HUES6 (cell line): ENCODE measurements at regions not wholly inside any gene's neighbourhood (a gene's known extent, or its start where the extent isn't known, plus 50 kb on each side); places are given as distances from the start of the nearest gene placed in this dataset.
"Not testable (repeated sequence)": the region's sequence is repeated elsewhere in the genome, so short reads cannot be mapped to it uniquely, and the experiment has no call there.

Experiments
- H3K27ac ChIP-seq: 2 replicates; pipeline ENCODE4 v1.7.0; 2013; ENCODE audit warnings: low read depth, mild to moderate bottlenecking, low read length, inconsistent platforms
- H3K27me3 ChIP-seq: 2 replicates; pipeline ENCODE4 v1.6.1; 2013; ENCODE audit warnings: low read length; ENCODE audit not compliant: control insufficient read depth, insufficient read depth
- H3K36me3 ChIP-seq: 2 replicates; pipeline ENCODE4 v1.6.1; 2013; ENCODE audit warnings: low read length; ENCODE audit not compliant: control insufficient read depth, insufficient read depth
- H3K4me1 ChIP-seq: 2 replicates; pipeline ENCODE4 v1.6.1; 2013; ENCODE audit warnings: low read length; ENCODE audit not compliant: control insufficient read depth, insufficient read depth
- H3K4me3 ChIP-seq: 2 replicates; pipeline ENCODE4 v1.5.1; 2013; ENCODE audit warnings: low read depth, low read length
- H3K9ac ChIP-seq: one replicate; pipeline ENCODE4 v1.6.1; 2013; ENCODE audit warnings: mild to moderate bottlenecking, low read length
- H3K9me3 ChIP-seq: 2 replicates; pipeline ENCODE4 v1.6.1; 2013; ENCODE audit warnings: low read depth, low read length; ENCODE audit not compliant: control insufficient read depth, insufficient read depth

DNA sequence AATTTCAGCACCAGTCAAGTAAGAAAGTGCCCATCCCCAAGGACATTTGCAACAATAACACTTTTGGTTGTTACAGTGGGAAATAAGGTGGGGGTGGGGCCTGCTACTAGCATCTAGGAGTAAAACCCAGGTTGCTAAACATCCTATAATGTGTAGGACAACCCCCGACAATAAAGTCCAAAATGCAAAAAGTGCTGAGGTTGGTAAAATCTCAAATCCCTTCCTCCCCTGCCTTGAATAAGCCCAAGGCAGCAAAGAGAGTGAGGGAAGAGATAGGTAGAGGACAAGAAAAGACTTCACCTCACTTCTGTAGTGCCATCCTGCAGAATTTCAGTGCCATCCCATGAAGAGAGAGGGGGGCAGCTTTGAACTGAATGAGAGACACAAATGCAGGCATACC is 117.5 kb upstream of the NIPBL start:
- no peak overlapping the region for H3K4me3 ChIP-seq
- H3K36me3 ChIP-seq: no peaks in the 10 kb centered on the region
- H3K4me1 ChIP-seq: no peaks in the 10 kb centered on the region
- no peaks in the 10 kb centered on the region for H3K9me3 ChIP-seq
- 0 out of 2 replicates have a peak, but pooled peaks cover 3% of the 10 kb centered on the region for H3K27me3 ChIP-seq
- H3K27ac ChIP-seq: no peak overlapping the region
- no peak overlapping the region for H3K9ac ChIP-seq

DNA sequence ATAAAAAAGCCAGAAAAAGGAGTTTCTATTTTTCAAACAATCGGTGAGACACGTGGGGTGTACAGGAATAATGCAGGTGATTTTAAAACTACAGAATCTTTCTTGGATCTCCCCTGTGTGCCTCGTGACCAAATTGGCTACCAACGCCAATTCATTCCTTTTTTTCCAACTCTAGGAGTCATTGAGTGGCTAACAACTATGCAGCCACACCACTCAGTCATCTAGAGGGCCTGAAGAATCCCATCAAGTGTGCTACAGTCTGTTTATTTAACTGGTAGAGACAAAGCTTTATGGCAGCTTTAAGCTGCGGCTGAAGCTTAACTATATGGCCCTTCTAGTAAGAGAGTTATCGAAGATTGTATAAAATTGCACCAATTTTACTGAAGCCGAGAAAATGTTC is 113.1 kb upstream of the NIPBL start:
- H3K9me3 ChIP-seq: no peaks in the 10 kb centered on the region
- H3K9ac ChIP-seq: no peak overlapping the region
- no peaks in the 10 kb centered on the region for H3K4me1 ChIP-seq
- H3K27me3 ChIP-seq: no peaks in the 10 kb centered on the region
- H3K4me3 ChIP-seq: no peak overlapping the region
- no peak overlapping the region for H3K27ac ChIP-seq
- H3K36me3 ChIP-seq: no peaks in the 10 kb centered on the region

DNA sequence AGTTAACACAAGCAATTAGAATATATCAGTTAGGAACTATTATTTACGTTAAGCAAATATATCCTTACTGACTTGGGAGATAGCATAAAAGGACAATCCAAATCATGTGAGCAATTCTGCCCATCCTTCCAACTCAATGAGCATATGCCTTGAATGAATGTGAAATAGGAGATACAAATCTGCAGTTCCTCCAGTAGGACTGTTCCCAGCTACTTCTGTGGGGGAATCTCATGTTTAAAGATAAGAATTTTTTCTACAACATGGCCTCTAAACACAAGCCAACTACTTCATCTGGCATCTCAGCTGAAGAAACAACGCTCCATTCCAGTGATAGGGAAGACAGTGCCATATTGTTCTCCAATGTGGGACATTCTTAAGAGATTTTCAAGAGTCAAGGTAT is 110.7 kb upstream of the NIPBL start:
- Histone ChIP-seq H3K4me3 (no peak overlapping the region), H3K4me1 (no peaks in the 10 kb centered on the region), H3K36me3 (no peaks in the 10 kb centered on the region), H3K27me3 (no peaks in the 10 kb centered on the region), H3K9me3 (peaks cover 4% of the 10 kb centered on the region; the same call in 1 of the 2 replicates), H3K9ac (no peak overlapping the region), H3K27ac (no peak overlapping the region)

DNA sequence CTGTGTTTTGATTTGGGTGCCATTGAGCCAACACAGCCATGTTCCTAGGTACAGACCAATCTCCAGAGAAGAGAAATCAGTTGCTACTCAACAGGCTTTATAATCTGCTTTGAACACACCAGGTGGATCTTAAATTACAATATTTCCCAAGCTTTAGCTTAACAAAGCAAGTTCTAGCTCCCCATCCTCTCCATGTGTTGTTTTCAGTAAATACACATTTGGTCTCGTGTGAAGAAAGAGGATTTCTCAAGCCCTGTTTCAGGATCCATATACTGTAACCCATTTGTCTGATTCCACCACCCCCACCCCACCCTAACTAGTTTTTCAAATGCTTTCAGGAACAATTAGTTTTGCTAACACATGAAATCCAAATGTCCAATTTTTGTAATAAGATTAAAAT is 109.6 kb upstream of the NIPBL start:
- H3K4me3 ChIP-seq: no peak overlapping the region
- H3K9me3 ChIP-seq: peaks cover 5% of the 10 kb centered on the region; the same call in 1 of the 2 replicates
- no peaks in the 10 kb centered on the region for H3K27me3 ChIP-seq
- H3K27ac ChIP-seq: no peak overlapping the region
- no peaks in the 10 kb centered on the region for H3K4me1 ChIP-seq
- H3K9ac ChIP-seq: no peak overlapping the region
- no peaks in the 10 kb centered on the region for H3K36me3 ChIP-seq

DNA sequence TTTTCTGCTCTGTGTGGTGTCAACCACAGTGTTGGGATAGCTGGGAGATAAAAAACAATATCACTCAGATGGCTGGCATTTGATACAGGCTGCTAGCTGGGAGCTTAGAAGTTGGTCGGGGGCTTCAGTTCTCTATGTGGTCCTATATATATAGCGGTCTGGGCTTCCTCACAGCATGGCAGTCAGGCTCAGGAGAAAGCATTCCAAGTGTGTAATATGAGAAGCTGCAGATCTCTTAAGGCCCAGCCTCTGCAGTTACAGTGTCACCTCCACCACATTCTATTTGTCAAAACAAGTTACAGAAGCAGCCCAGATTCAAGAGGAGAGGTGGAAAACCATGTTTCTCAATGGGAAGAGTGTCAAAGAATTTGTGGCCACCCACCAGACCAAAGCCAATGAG is 108.1 kb upstream of the NIPBL start:
- Histone ChIP-seq H3K27ac (no peak overlapping the region), H3K4me1 (no peaks in the 10 kb centered on the region), H3K9me3 (peaks cover 5% of the 10 kb centered on the region; the same call in 1 of the 2 replicates)

DNA sequence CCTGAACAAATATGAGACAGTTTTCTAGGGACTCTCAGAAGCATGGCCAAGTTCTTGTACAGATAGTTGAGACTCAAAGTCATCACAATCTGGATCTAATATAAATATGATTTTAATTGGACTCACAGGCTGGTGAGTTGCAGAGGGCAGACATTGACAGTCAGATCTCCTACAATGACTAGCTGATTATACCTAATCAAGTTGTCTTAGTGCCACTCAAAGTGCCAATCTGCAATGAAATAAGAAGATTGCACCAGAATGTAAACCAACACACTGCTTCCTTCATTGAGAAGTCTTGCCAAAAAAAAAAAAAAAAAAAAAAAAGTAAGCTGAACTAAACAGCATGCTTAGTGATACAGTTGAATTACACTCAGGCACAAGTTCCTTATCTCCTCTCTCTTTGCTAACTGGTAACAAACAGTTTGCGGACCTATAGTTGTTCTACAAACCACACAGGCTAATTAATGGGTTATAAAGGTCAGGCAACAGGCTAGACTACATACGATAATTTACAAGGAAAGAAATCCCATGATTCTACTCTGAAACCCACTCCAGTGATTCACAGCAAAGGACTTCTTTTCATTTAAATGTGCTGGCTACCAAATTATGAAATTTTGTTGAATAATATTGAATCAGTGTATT is 107.3 kb upstream of the NIPBL start:
- peaks cover 5% of the 10 kb centered on the region; the same call in 1 of the 2 replicates for H3K9me3 ChIP-seq
- no peaks in the 10 kb centered on the region for H3K27me3 ChIP-seq
- no peak overlapping the region for H3K9ac ChIP-seq
- H3K27ac ChIP-seq: no peak overlapping the region
- no peaks in the 10 kb centered on the region for H3K4me1 ChIP-seq
- no peaks in the 10 kb centered on the region for H3K36me3 ChIP-seq
- H3K4me3 ChIP-seq: no peak overlapping the region

More for the DNA sequence above, 108.1 kb upstream of the NIPBL start:
- no peak overlapping the region for H3K4me3 ChIP-seq
- no peaks in the 10 kb centered on the region for H3K27me3 ChIP-seq
- H3K9ac ChIP-seq: no peak overlapping the region
- H3K36me3 ChIP-seq: no peaks in the 10 kb centered on the region

DNA sequence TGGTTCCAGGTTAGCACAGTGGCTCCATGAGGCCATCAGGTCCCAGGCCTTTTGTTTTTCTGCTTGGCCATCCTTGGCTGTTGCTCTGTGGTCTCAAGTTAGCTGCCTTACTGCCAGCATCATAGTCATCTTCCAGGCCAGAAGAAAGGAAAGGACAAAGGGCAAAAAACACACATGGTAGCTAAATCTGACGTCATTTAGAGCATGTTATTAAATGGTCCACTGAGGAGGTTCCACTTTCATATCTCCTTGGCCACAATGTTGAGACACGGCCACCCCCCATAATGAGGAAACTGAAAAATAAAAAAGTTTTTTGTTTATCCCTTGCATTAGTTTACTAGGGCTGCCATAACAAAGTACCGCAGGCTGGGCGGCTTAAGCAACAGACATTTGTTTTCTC is 106.4 kb upstream of the NIPBL start:
- H3K4me1 ChIP-seq: no peaks in the 10 kb centered on the region
- no peak overlapping the region for H3K27ac ChIP-seq
- H3K9me3 ChIP-seq: peaks cover 5% of the 10 kb centered on the region; the same call in 1 of the 2 replicates
- no peaks in the 10 kb centered on the region for H3K36me3 ChIP-seq
- no peaks in the 10 kb centered on the region for H3K27me3 ChIP-seq
- no peak overlapping the region for H3K9ac ChIP-seq
- no peak overlapping the region for H3K4me3 ChIP-seq

DNA sequence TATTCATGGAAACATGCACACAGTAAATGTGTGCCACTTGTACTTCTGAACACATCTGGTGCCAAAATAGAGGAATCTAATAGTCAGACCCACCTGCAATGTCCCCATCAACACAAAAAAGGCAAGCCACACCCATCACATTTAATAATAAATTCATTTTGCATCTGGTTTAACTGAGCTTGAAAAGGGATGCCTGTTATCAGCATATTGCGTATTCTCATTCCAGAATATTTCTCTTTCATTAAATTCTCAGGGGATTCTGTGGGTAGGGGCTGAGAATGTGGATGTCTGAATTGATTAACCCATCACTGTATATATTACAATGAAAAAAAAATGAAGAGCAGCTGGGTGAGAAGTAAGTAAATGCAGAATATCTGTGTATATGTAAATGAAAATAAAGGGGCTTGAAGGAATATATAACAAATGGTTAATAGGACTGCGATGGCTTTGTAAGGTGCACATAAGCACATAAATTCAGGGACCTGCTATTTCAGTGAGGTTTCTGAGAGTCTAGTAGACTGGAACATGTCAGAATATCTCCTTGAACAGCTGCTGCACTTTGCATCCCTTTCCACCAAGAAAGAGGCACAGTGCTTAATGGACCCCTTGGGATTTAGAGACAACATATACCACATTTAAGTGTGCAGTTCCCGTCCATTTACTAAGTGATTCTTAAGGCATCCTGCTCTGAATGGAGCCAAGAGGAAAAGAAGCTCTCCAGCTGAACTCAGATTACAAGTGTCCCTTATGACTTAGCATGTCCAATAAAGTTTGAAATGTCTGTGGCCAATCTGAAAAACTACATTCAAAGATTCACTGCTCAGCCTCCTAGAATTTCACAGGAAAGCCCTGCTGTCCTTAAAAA is 104.1 kb upstream of the NIPBL start:
- Histone ChIP-seq H3K9ac (no peak overlapping the region), H3K4me3 (no peak overlapping the region), H3K27me3 (no peaks in the 10 kb centered on the region), H3K4me1 (no peaks in the 10 kb centered on the region), H3K27ac (no peak overlapping the region), H3K36me3 (no peaks in the 10 kb centered on the region), H3K9me3 (peaks cover 5% of the 10 kb centered on the region; the same call in 1 of the 2 replicates)

DNA sequence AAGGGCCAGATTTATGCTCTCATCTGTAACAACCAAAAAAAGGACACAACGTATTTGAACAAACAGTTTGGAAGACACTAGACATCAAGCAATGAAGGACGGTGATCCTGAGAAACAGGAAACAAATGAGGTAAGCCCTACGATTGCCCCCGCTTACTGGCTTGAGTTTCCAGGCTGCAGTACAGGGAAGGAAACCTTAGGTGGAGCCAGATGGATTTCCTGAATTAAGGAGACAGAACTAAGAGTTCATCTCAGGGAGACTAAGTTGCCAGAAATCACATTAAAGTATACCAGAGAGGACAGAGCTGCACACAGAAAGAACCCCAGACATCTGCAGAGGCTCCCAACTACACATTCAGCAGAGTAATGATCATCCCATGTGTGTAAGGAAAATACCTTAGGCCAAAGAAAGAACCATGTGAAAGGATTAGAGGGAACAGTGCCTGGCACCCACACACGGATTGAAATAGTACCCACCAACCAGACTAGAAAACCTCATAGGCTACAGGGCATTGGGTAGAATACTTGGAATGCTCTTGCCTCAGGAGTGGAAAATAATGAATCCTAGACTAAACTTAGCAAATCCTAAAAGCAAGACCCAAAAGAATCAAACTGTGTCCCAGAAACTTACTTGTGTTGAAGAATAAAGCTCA is 99.3 kb upstream of the NIPBL start:
- Histone ChIP-seq H3K36me3 (no peaks in the 10 kb centered on the region), H3K27ac (no peak overlapping the region), H3K4me3 (no peak overlapping the region), H3K4me1 (no peaks in the 10 kb centered on the region), H3K27me3 (no peaks in the 10 kb centered on the region), H3K9ac (no peak overlapping the region), H3K9me3 (no peaks in the 10 kb centered on the region)

DNA sequence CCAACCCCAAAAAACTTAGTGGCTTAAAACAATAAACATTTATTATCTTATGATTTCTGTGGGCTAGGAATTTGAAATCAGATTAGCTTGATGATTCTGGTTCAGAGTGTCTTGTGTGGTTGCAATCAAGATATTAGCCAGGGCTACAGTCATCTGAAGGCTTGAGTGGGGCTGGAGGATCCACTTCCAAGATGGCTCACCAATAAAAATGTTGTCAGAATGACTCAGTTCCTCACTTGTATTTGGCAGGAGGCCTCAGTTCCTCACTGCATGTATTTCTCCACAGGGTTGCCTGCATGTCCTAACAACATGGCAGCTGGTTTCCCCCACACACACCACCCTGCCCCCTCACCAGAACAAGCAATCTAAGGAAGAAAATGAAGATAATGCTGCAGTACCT is 98.2 kb upstream of the NIPBL start:
- Histone ChIP-seq H3K27ac (no peak overlapping the region), H3K4me1 (no peaks in the 10 kb centered on the region), H3K27me3 (no peaks in the 10 kb centered on the region), H3K4me3 (no peak overlapping the region), H3K9ac (no peak overlapping the region), H3K9me3 (no peaks in the 10 kb centered on the region), H3K36me3 (no peaks in the 10 kb centered on the region)

DNA sequence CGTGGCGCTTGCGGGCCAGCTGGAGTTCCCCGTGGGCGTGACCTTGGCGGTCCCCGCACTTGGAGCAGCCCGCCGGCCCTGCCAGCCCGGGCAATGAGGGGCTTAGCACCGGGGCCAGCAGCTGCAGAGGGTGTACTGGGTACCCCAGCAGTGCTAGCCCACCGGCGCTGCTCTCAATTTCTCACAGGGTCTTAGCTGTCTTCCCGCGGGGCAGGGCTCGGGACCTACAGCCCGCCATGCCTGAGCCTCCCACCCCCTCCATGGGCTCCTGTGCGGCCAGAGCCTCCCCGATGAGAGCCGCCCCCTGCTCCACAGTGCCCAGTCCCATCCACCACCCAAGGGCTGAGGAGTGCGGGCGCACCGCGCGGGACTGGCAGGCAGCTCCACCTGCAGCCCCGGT is 94.0 kb upstream of the NIPBL start:
- H3K4me3 ChIP-seq, H3K9ac ChIP-seq: not testable (repeated sequence)

More for the DNA sequence above, 94.0 kb upstream of the NIPBL start:
- not testable (repeated sequence) for H3K9me3 ChIP-seq, H3K36me3 ChIP-seq, H3K27me3 ChIP-seq, H3K4me1 ChIP-seq, H3K27ac ChIP-seq
